ENCODE measurements at regions not wholly inside any gene's neighbourhood (a gene's known extent, or its start where the extent isn't known, plus 50 kb on each side); places are given as distances from the start of the nearest gene placed in this dataset.

DNA sequence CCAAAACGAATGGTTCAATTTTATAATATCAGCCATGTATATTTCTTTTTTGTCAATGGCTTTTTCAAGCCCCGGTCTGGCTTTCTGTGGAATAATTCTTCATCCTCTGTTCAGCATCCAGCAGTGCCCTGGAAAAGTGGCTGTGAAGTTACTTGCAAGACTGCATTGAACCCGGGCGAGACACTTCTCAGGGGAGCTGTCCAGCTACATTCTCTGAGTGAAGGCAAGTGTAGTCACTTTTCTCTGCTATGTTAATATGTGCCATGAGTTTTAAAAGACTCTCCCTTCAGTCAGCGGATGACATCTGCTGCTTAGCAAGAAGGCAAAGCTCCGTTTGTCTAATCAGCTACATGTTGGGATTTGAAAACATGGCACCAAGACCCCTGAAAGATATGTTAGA lies 81.3 kb upstream of the RGMA start:
- Histone ChIP-seq H3K9me3 (no peaks in the 10 kb centered on the region), H3K36me3 (ENCODE audit: low read depth) (no peaks in the 10 kb centered on the region), H3K4me3 (no peak overlapping the region), H3K4me1 (ENCODE audit: low read depth) (no peaks in the 10 kb centered on the region)
- DNase-seq = no peak
- no peak for TF ChIP-seq CTCF (IDR thresholded peaks at IDR 0.05)
- intact Hi-C loops (cut with DNase I, micrococcal nuclease) = no loop called here
- ATAC-seq = no peak

GRCh38 chr15:93168910-93169309 lies 79.9 kb upstream of the RGMA start:
- ATAC-seq (no peak), DNase-seq (no peak)
- Histone ChIP-seq H3K4me1 (ENCODE audit: low read depth) (no peaks in the 10 kb centered on the region), H3K4me3 (no peak overlapping the region), H3K36me3 (ENCODE audit: low read depth) (no peaks in the 10 kb centered on the region), H3K9me3 (no peaks in the 10 kb centered on the region)
- intact Hi-C loops (cut with DNase I, micrococcal nuclease) = no loop called here
- TF ChIP-seq CTCF (IDR thresholded peaks at IDR 0.05) = no peak

DNA sequence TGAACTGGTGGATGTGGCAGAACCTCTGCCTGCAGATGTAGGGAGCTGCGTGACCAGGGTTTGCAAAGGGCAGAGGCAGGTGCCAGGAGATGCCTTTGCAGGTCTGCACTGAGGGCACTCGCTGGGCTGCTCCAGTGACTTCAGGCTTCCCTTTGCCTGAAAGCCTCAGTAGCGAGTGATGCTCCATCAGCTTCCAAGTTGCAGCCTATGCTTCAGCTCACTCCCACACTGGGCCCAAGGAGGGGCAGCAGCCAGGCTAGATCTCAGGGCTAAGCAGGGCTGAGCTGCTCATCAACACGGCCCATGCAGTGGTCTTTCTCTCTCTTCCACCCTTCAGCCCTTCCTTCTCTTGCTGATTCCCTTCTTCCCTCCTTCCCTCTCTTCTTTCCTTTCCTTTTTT lies 78.3 kb upstream of the RGMA start:
- no peak for TF ChIP-seq CTCF (IDR thresholded peaks at IDR 0.05)
- ATAC-seq (no peak), DNase-seq (no peak)
- Histone ChIP-seq H3K36me3 (ENCODE audit: low read depth) (no peaks in the 10 kb centered on the region), H3K4me1 (ENCODE audit: low read depth) (no peaks in the 10 kb centered on the region), H3K9me3 (no peaks in the 10 kb centered on the region), H3K4me3 (no peak overlapping the region)
- intact Hi-C loops (cut with DNase I, micrococcal nuclease) = no loop called here

- DNase-seq (no peak), ATAC-seq (no peak)
- H3K36me3 ChIP-seq (ENCODE audit: low read depth) = no peaks in the 10 kb centered on the region
- no peaks in the 10 kb centered on the region for H3K4me1 ChIP-seq (ENCODE audit: low read depth)
- no peak overlapping the region for H3K4me3 ChIP-seq
- H3K9me3 ChIP-seq = no peaks in the 10 kb centered on the region
- no peak for TF ChIP-seq CTCF (IDR thresholded peaks at IDR 0.05)
- intact Hi-C loops (cut with DNase I, micrococcal nuclease) = no loop called here
Observed at GRCh38 chr15:93166675-93167074, 77.7 kb upstream of the RGMA start.

DNA sequence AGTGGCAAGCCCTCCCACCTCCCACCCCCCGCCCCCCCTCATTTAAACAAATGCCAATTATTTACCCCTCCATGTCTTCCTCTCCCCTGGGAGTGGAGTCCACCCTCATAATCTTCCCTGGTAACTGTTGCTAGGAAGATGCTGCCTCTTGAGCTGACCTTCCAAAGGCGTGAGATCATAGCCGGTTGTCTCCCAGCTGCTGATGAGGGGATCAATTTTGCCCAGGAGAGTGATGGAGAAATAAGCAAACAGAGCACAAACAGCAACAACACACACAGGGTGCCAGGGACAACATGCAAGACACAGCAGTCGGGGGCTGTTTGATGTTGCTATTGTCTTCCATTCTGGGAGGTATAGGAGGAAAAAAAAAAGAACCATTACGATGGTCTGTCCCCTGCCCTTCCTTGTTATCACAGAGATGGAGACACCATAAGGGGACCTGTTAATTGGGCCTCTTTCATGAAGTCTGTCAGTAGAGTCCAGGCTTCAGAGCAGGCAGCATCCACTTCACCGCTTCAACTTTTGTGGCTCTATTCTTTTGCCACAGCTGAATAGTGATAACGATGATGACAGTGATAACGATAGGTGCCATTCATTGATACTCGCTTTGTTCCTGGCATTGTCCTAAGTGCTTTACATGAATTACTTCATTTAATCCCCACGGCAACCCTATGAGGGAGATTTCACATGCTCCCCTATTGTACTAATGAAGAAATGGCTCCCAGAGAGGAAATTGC lies 76.9 kb upstream of the RGMA start:
- Histone ChIP-seq H3K9me3 (no peaks in the 10 kb centered on the region), H3K4me1 (ENCODE audit: low read depth) (no peaks in the 10 kb centered on the region), H3K36me3 (ENCODE audit: low read depth) (no peaks in the 10 kb centered on the region), H3K4me3 (no peak overlapping the region)
- ATAC-seq (no peak), DNase-seq (no peak)
- intact Hi-C loops (cut with DNase I, micrococcal nuclease) = no loop called here
- no peak for TF ChIP-seq CTCF (IDR thresholded peaks at IDR 0.05)

DNA sequence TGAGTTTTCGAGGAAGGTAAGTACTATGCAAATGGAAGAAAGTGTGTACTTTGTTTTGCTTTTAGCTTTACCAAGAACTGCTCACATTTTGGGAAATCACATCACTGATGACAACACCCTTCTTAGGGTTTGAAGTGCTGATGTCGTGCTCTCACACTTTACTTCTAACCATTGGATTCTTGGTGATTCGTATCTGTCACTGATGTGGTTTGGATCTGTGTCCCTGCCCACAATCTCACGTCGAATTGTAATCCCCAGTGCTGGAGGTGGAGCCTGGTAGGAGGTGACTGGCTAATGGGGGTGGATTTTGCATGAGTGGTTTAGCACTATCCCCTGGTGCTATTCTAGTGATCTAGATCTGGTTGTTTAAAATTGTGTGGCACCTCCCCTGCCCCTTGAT lies 75.4 kb upstream of the RGMA start:
- no peak for TF ChIP-seq CTCF (IDR thresholded peaks at IDR 0.05)
- intact Hi-C loops (cut with DNase I, micrococcal nuclease) = no loop called here
- Histone ChIP-seq H3K4me3 (no peak overlapping the region), H3K9me3 (no peaks in the 10 kb centered on the region), H3K4me1 (ENCODE audit: low read depth) (no peaks in the 10 kb centered on the region), H3K36me3 (ENCODE audit: low read depth) (no peaks in the 10 kb centered on the region)
- ATAC-seq (no peak), DNase-seq (no peak)

Data from mucosa of descending colon (tissue), 3 donors.